Uterus (tissue), 2 donors: ENCODE measurements at regions not wholly inside any gene's neighbourhood (a gene's known extent, or its start where the extent isn't known, plus 50 kb on each side); places are given as distances from the start of the nearest gene placed in this dataset.

ENCODE experiments used
- CTCF ChIP-seq, 4 experiments: fragments of 200-600 bp in 2 of 4; fragments of 450-650 bp in 2 of 4; sonication (generic) in 2 of 4; IDR thresholded peaks; one replicate each; pipeline ENCODE4 v1.5.1; 2016 to 2019; ENCODE audit warnings: antibody characterized with exemption in 4 of 4, mild to moderate bottlenecking in 2 of 4, moderate library complexity in 1 of 4
- POLR2A ChIP-seq, 2 donors: fragments of 450-650 bp; IDR thresholded peaks; one replicate each; pipeline ENCODE4 v1.6.1; 2016; ENCODE audit warnings: antibody characterized with exemption in 2 of 2, mild to moderate bottlenecking in 1 of 2, moderate library complexity in 1 of 2

- TF ChIP-seq CTCF (IDR thresholded peaks at IDR 0.05) (no peak), POLR2A (IDR thresholded peaks at IDR 0.05) (no peak)
Observed at GRCh38 chr17:72477491-72477890, 356.7 kb downstream of the SOX9 start.
